SH-SY5Y (cell line): ENCODE measurements at regions not wholly inside any gene's neighbourhood (a gene's known extent, or its start where the extent isn't known, plus 50 kb on each side); places are given as distances from the start of the nearest gene placed in this dataset.

Experiments used
- GATA2 ChIP-seq: IDR thresholded peaks from 2 replicates; pipeline ENCODE4 v1.6.1; 2011; ENCODE audit warnings: mild to moderate bottlenecking, low read depth, low read length
- GATA3 ChIP-seq: IDR thresholded peaks from 2 replicates; pipeline ENCODE4 v1.6.1; 2011; ENCODE audit warnings: low read depth, mild to moderate bottlenecking, low read length, moderate library complexity

DNA sequence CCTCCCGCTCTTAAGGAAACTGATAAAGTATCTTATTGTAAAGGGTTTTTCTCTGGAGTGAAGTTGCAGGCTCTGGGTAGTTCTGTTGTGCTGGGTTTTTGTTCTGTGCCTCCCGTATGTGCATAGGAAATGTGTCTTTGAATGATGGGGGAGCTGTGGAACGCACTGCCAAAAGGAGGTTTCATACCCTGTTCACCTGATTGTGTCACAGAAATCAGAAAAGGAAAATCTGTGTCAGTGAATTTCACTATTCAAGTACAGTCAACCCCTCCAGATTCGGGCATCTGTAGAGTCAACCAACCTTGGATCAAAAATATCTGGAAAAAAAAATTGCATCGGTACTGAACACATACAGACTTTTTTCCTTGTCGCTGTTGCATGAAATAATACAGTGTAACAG, 127.8 kb downstream of the MRPL57 start:
- TF ChIP-seq GATA2, result no peak
- TF ChIP-seq GATA3, result no peak
